Left lobe of liver (tissue), 2 donors: ENCODE measurements at regions not wholly inside any gene's neighbourhood (a gene's known extent, or its start where the extent isn't known, plus 50 kb on each side); places are given as distances from the start of the nearest gene placed in this dataset.

Experiments used
- ATAC-seq: fragments of 200-7000 bp; cut with Tn5 transposase; one replicate; pipeline ENCODE4 v1.9.1; 2020; ENCODE audit warnings: mild to moderate bottlenecking, moderate library complexity
- DNase-seq: peaks from one replicate; pipeline ENCODE4 v3.0.0-alpha.2; 2020; ENCODE audit warnings: low spot score
- donor health status: DM: no; HTN: no; CAD: no; lungs with moderate emphysema.
- donor health status: DM: no; HTN: yes; CAD: no.

DNA sequence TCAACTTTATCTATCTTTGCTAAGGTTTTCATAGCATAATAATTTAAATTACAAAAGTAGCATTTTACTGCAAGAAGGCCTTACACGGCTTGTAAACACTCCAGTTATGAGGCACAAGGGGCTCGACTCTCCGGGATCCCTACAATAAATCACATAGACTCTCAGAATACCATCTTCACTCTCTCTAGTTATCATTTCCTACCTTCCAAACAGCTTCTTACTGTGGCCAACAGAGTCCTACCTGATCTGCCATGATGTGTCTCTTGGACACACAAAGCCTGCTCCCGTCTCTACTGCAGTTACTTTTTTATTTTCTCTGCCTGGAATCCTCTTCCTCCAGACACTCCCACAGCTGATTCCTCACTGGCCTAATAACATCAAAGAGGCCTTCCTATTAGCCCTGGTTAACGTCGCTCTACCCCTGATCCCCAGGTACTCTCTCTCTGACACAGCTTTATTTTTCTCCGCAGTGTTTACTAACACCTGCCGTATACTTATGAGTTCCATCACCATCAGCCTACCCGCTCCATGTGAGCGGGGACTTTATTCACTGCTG lies 559.6 kb upstream of the DIPK2B start:
- DNase-seq (no peak), ATAC-seq (no peak)

DNA sequence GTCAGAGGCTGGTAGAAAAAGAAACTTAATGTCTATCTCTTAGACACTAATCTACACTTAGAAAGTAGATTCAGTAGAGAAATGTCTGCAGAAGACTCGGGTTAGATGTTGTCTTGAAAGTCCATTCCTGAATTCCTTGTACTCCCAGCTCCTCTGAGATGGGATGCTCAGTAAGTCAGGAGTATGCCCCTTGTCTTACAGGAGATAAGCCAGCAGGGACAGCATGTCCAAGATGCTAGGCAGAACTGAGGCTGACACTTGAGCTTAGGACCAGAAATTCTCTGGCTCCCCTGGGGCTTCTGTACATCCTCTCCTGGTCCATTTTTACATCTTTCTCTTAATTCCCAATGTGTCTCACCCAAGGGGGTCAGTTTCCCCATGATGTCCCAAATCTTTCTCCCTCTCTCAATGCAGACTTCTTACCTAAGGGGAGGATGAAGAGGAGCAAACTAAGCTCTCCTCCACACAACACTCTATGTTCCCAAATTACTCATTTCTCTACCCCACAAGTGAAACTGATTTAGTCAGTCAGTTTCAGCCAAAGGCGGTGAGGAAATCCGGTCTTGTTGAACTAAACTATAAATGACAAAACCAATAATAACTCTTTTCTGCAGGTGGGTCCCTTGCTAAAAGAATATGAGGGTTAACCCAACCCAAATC lies 558.2 kb upstream of the DIPK2B start:
- DNase-seq (no peak), ATAC-seq (no peak)

DNA sequence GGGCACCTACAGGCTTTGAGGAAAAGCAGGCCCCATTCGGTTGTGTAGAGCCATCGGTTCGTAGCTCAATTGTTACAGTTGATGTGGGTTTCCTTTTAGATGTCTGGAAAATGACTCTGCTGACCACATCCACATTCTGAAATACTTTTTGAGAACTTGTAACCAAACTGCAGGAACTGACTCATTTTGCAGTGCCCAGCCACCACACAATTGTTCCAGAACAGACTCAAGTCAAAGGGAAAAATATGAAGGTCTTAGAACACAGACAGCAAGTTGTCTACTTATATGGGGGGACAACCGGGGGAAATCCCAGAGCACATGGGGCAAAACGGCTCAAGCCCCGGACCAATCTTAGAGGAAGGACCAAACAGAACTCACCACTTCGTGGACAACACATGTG lies 557.6 kb upstream of the DIPK2B start:
- ATAC-seq = no peak
- DNase-seq = no peak

DNA sequence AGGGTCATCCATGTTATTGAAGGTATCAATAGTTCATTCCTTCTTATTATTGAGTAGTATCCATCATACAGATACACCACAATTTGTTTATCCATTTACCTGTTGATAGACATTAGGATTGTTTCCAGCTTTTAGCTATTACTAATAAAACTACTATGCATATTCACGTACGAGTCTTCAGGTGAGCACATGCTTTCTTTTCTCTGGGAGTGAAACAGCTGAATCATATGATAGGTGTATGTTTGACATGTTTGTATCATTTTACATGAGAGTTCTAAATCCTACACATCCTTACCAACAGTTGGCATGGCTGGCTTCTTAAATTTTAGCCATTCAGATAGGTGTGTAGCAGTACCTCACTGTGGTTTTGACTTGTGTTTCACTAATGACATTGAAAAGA lies 556.6 kb upstream of the DIPK2B start:
- DNase-seq (no peak), ATAC-seq (no peak)

DNA sequence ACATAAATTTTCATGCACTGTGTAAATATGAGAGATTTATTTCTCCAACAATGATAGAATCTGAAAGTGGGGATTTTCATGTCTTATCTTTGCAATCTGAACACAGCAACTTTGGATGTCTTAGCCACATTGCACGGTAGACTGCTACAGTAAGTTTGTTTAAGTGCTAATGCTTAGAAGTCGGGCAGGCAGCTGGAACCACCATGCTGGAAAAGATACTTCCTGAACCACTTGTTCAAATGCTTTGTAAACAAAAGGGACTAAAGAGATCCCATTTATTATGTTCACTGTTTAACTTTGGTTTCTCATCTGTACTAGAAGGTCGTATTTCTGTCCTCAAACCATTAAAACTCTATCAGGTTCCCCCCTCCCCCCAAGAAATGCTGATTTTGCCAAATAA lies 555.9 kb upstream of the DIPK2B start:
- DNase-seq (no peak), ATAC-seq (no peak)

DNA sequence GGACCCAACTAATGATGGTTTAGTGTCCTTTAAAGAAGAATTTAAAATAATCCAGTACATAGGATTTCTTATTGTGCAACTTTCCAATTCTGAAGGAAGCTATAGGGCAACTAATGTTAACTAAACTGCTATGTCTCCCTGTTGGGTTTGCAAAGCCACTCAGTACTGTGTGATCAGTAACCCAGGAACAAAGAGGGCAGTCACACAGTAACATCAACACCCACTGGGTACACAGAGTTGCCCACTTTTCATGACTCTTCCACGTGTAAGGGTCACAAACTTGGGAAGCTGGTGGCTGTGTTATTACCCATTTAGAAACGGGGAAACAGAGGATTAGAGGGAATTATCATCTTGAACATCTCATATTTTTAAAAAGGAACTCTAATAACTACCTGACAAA lies 555.0 kb upstream of the DIPK2B start:
- no peak for ATAC-seq
- DNase-seq = no peak

DNA sequence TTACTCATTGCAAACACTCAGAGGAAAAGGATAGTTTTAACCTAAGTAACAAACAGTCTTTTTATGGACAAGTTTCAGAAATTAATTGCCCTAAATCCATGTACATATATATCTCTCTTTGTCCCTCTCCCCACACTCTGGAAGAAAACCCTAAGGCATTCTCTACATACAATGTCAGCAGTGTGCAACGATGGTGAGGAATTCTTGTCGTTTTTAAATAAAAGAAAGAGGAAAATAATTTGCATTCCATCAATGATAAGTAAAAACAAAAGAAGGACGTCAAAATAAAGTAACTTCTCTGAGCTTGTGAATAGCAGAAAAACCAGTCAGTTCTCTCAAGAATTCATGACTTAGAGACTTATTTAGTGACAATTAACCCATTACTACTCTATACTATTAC lies 550.5 kb upstream of the DIPK2B start:
- no peak for ATAC-seq

DNA sequence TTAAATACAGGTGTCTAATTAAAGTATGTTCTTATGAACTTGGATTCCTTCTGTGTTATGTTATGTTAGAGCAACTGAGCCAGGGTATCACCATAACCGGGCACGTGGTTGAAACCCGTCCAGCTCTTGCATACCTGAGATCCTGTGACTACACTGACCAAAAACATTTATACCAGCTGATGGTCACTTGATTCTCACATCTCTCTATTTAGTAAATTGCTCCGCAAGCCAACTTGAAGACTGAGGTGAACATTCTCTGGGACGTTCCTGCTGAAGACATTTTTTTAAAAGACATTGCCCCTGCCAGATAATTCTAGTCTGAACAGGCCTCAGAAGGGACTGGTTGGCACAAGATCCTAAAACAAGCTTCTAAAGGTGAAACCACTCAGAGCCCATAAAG lies 550.0 kb upstream of the DIPK2B start:
- ATAC-seq (no peak), DNase-seq (no peak)

More for the DNA sequence above, 550.5 kb upstream of the DIPK2B start:
- DNase-seq = no peak

DNA sequence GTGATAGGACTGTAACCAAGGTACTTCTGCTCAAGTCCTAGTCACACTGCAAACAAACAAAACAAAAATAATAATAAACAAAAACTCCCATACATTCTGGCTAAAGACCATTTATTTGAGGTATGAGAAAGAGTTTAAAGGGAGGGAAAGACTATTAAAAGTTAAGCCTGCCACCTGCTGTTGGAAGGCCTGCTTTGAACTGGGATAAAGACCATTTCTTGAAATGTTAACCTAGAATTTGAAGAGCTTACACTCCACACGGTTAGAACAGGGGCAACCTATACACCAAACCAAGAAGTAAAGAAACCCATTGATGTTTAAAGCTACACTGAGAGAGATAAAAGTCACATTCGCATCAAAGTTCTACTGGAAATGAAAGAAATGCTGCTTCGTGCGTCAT lies 548.7 kb upstream of the DIPK2B start:
- peak; percentile 44 for ATAC-seq

DNA sequence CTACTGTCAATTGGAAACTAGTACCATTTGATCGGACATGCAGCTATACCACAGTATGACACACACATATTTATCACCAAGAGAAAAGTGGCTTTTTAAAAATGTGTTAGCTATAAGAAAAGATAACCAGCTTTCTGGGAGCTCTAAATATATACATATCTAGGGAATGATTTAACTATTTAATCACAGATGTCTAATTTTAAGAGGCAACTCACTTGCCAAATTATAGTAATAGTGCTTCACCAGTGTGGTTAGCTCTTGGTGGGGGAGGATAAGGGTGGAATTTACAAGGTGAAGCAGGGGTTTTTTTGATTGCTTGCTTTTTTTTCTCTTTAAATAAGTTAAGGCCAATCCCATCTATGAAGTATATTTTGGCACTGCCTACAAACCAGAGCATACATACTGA lies 547.7 kb upstream of the DIPK2B start:
- no peak for ATAC-seq

More for the DNA sequence above, 548.7 kb upstream of the DIPK2B start:
- no peak for DNase-seq

DNA sequence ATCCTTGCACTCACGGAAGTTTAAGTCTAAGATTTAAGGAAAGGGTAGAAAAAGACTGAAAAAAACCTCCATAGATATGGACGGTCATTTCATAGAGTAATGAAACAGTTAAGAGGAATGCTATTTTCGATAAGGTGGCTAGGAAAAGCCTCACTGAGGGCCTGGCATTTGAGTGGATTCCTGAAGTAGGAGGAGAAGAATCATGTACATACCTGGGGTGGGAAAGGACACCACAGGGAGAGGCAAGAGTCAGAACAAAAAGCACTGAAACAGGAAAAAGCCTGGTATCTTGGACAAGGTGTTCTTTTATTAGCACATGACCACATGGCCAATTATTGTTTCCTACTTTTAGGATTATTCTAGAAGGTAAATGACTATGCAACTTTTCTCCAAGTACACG lies 547.2 kb upstream of the DIPK2B start:
- ATAC-seq (no peak), DNase-seq (no peak)

More for the DNA sequence above, 547.7 kb upstream of the DIPK2B start:
- no peak for DNase-seq

DNA sequence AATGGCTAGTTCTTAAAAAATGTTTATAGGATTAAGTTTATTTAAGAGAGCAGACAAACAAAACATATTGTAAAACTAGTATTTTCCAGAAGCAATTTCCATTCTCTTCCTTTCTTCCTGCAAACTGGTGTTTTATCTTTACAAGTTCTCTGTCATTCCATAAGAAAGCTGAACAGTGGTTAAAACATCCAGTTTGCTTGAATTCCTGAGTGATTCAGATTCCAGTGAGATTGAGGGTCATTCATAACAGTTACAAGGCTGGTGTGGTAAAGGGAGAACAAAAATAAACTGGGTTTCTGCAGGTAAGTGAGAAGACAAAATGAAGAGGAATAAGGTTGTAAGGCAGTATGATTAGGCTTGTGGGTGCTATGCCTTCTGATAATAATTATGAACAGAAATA lies 544.8 kb upstream of the DIPK2B start:
- DNase-seq = no peak
- ATAC-seq = no peak

DNA sequence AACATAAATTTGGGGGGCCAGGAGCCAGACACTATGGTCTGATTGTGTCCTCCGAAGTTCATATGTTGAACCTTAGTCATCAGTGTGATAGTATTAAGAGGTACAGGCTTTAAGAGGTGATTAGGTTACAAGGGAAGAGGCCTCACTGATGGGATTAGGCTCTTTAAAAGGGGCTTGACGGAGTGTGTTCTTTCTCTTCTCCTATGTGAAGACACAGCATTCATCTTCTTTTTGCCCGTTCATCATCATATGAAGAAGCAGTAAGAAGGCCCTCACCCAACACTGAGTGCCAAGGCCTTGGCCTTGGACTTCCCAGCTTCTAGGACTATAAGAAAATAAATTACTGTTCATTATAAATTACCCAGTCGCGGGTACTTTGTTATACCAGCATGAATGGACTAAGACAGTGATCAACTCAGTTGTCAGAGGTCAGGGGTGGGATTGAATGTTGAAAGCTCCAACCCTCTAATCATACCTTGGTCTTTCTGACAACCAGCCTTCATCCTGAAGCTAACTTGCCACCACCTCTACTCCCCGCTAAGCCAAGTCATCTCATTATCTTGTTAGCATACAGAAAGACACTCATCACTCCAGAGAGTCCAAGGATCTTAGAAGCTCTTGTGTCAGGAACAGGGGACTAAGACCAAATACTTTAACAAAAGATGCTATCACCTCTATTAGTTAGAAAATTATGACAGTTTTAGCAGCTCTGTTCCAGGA lies 543.4 kb upstream of the DIPK2B start:
- ATAC-seq = no peak

DNA sequence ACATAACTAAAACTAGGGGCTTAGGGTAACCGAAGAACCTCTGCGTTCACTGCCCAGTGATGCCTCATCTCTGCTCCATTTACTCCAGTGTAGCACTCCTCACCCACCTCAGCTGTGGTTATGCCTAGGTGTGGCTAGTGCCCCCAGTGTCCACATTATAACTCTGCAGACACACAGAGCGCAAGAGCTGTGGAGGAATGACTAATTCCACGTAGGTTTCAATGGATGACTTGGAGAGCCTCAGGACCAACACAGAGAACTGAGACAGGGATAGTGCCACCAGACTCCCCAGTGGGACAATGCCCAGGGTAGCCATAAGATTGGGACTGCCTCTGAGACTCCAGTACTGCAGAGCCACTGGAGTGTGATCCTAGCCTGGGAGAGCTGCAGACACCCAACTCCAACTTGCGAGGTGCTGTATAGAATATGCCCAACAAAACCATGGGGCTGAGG lies 542.4 kb upstream of the DIPK2B start:
- ATAC-seq = no peak

More for the DNA sequence above, 543.4 kb upstream of the DIPK2B start:
- DNase-seq = no peak

DNA sequence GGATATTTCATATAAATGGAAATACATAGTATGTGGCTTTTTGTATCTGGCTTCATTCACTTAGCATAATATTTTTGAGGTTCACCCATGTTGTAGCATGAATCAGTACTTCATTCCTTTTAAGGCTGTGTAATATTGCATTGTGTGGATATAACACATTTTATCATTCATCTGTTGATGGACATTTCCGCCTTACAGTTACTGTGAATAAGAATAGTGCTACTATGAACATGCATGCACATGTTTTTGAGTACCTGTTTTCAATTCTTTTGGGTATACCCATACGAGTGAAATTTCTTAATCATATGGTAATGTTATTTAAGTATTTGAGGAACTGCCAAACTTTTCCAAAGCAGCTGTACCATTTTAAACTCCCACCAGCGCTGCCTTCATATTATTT lies 539.6 kb upstream of the DIPK2B start:
- ATAC-seq (no peak), DNase-seq (no peak)

More for the DNA sequence above, 542.4 kb upstream of the DIPK2B start:
- no peak for DNase-seq

DNA sequence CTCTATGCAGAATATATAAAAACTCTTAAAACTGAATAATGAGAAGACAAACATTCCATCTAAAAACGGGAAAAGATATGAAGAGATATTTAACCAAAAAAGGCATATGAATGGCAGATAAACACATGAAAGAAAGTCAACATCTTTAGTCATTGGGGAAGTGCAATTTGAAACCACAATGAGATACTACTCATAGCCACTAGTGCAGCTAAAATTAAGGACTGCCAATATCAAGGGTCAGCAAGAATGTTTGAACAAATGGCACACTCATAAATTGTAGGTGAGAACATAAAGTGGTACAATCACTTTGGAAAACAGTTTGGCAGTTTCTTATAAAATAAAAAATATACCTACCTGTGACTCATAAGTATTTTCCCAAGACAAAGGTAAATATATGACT lies 534.9 kb upstream of the DIPK2B start:
- DNase-seq = no peak
- no peak for ATAC-seq

DNA sequence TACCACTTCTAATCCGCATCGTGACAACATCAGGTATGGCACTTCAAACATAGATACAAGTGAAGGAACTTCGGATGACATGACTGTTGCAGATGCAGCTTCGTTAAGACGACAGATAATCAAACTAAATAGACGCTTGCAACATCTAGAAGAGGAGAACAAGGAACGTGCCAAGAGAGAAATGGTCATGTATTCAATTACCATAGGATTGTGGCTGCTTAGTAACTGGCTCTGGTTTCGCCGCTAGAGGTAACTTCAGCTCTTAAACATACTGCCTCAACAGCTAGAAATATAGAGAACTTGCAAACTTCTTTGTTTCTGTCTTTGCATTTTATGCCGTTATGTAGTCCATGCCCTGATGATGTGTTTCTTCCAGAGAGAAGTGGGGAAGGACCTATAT lies 530.8 kb upstream of the DIPK2B start:
- no peak for ATAC-seq
- no peak for DNase-seq

DNA sequence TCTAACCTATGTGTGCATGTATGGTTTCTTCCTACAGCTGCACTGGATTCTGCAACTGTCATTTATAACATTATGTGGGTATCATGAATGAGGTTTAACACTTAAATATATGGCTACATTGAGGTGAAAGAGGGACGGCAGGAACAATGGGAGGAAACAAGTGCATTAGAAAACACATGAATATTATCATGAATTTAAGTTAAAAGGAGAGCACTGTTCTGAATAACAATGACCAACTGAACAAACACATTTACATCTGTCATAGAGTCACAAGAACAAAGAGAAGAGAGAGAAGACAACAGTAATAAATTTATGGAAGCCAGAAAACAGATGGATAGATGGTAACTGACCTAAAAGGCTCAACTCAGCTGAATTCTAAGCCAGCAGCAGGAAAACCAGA lies 527.1 kb upstream of the DIPK2B start:
- ATAC-seq = no peak
- DNase-seq = no peak

DNA sequence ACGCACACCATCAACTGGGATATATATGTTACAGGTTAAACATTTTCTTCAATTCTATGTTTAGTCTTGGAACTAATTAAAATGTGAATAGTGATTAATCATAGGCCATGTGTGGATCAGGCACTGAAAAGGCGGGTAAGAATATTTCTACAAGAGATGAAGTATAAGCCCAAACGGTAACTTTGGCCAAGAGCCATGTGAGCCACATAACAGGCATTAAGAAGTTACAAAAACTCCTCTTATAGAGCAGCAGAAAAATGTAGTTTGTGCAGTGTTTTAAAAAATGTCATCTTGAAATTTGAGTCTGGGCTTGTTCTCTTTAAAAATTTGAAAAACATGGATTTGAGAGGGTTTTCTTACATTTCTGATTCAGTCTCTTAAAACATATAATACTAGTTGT lies 521.8 kb upstream of the DIPK2B start:
- DNase-seq (no peak), ATAC-seq (no peak)

DNA sequence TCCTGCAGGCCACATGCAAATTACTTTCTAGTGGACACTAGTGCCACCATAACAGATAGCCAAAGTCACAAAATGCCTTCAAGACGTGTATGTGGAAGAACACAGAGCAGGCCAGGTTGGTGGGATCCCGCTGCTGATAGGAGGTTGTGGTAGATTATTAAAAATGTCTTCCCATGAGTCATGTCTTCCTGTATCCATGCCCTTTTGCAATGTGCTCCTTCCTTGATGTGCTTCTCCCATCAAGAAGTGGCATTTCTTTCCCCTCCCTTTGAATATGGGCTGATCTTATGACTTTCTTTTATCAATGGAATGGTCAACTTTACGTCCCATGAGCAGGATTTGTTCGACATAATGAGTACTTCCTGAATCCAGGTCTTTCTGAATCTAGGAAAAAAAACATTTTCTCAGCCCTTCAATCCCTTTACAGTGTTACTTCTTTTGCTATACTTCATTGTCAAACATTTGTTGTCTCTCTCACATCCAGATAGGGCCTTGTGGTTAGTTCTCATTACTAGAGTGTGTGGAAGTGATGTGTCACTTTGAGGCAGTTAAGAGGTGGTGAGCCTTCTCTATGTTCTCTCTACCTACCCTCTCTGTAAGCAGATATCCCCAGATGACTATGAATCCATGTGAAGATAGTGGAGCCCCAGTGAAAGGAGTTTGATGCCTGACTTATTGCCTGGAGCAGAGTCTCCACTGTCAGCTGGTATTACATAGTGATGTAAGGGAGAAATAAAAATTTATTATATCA lies 519.2 kb upstream of the DIPK2B start:
- no peak for DNase-seq
- ATAC-seq = no peak

DNA sequence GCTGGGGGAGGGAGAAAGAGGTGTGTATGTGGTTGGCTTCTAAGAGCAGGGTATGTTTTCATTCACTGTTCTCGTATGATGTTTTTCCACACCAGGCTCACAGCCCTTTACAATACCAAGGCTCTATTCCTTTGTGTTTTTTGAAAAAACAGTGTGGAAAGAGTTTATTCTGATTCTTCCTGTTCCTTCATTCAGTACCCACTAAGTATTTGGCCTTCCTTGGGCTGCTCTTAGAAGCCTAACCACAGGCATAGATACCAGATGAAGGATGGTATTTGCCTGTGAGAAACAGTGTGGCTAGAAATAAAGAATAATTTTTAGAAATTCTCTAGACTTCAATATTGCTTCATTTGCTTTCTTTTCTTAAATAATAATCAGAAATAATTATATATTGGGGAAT lies 518.0 kb upstream of the DIPK2B start:
- DNase-seq = no peak
- no peak for ATAC-seq

DNA sequence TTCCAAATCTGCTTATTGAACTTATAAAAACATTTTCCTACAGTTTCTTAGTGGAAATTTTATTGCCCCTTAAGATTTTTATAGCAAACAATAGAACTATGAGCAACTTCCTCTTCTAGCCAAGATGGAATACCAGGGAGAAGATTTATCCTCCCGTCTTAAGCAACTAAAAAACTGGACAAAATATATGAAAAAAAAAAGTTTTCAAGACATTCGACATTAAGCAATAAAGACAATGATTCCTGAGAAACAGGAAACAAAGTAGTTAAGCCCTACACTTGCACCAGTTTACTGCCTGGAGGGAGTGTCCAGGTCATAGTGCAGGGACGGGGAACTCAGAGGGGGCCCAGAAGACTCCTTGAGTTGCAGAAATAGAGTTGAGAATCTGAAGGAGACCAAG lies 516.1 kb upstream of the DIPK2B start:
- DNase-seq = no peak
- no peak for ATAC-seq
